WTC11 (cell line): ENCODE measurements at regions not wholly inside any gene's neighbourhood (a gene's known extent, or its start where the extent isn't known, plus 50 kb on each side); places are given as distances from the start of the nearest gene placed in this dataset.

ENCODE experiments used
- ATAC-seq: fragments of 200-7000 bp; cut with Tn5 transposase; 2 replicates; pipeline ENCODE4 v1.10.0; 2021; ENCODE audit warnings: mild to moderate bottlenecking, moderate library complexity
- CTCF ChIA-PET: fragments of 300-600 bp; sonication (Branson Sonifier 250); formaldehyde crosslinking; loops from one replicate; lab custom pipeline; 2021; ENCODE audit warnings: antibody characterized with exemption; lab: Charles Lee
- POLR2A ChIA-PET: fragments of 350-600 bp; sonication (Branson Sonifier 250); formaldehyde crosslinking; loops from one replicate; lab custom pipeline; 2021; ENCODE audit warnings: antibody characterized with exemption; lab: Charles Lee
- DNase-seq: peaks from one replicate; pipeline ENCODE4 v3.0.0; 2021; ENCODE audit warnings: low spot score
- H3K27ac Mint-ChIP-seq: 2 replicates; pipeline ENCODE4 v1.8.0; 2021; ENCODE audit warnings: mixed read lengths
- H3K27me3 Mint-ChIP-seq: 2 replicates; pipeline ENCODE4 v1.8.0; 2021; ENCODE audit warnings: low read depth, mild to moderate bottlenecking, moderate library complexity, mixed read lengths
- H3K36me3 Mint-ChIP-seq: 2 replicates; pipeline ENCODE4 v1.8.0; 2021; ENCODE audit warnings: mixed read lengths
- H3K4me1 Mint-ChIP-seq: 2 replicates; pipeline ENCODE4 v1.8.0; 2022; ENCODE audit warnings: mixed read lengths
- H3K4me3 Mint-ChIP-seq: 2 replicates; pipeline ENCODE4 v1.8.0; 2021; ENCODE audit warnings: mild to moderate bottlenecking, moderate library complexity, mixed read lengths
- H3K9me3 Mint-ChIP-seq: 2 replicates; pipeline ENCODE4 v1.8.0; 2021; ENCODE audit warnings: mixed read lengths
- ARID4B ChIP-seq: sonication (generic); formaldehyde crosslinking; IDR thresholded peaks from 2 replicates; pipeline ENCODE4 v1.8.0; 2023; ENCODE audit warnings: missing genetic modification reagents, mild to moderate bottlenecking, borderline replicate concordance
- ATF2 ChIP-seq: sonication (generic); formaldehyde crosslinking; IDR thresholded peaks from 2 replicates; pipeline ENCODE4 v1.8.1; 2022; ENCODE audit warnings: low read depth, missing genetic modification reagents, borderline replicate concordance
- E2F5 ChIP-seq: sonication (generic); formaldehyde crosslinking; IDR thresholded peaks from 2 replicates; pipeline ENCODE4 v1.8.1; 2022; ENCODE audit warnings: mild to moderate bottlenecking, moderate library complexity, missing genetic modification reagents
- ESRRA ChIP-seq: sonication (generic); formaldehyde crosslinking; IDR thresholded peaks from 2 replicates; pipeline ENCODE4 v1.8.1; 2022; ENCODE audit warnings: mild to moderate bottlenecking, missing genetic modification reagents, borderline replicate concordance
- FOXJ3 ChIP-seq: sonication (generic); formaldehyde crosslinking; IDR thresholded peaks from 2 replicates; pipeline ENCODE4 v1.9.0; 2021; ENCODE audit warnings: missing genetic modification reagents, mild to moderate bottlenecking, borderline replicate concordance
- GRHL2 ChIP-seq: fragments of 250-450 bp; sonication (Bioruptor Pico); IDR thresholded peaks from 2 replicates; pipeline ENCODE4 v1.8.0; 2022; ENCODE audit warnings: mild to moderate bottlenecking, moderate library complexity; ENCODE audit not compliant: insufficient replicate concordance, severe bottlenecking
- HMGXB4 ChIP-seq: sonication (generic); formaldehyde crosslinking; IDR thresholded peaks from 2 replicates; pipeline ENCODE4 v1.8.1; 2023; ENCODE audit warnings: mild to moderate bottlenecking, moderate library complexity, missing genetic modification reagents
- JAZF1 ChIP-seq: fragments of 250-450 bp; sonication (Bioruptor Pico); IDR thresholded peaks from 2 replicates; pipeline ENCODE4 v1.9.0; 2021; ENCODE audit warnings: moderate library complexity, mild to moderate bottlenecking, inconsistent platforms
- NFYB ChIP-seq: sonication (generic); formaldehyde crosslinking; conservative IDR thresholded peaks from 2 replicates; pipeline ENCODE4 v1.8.0; 2022; ENCODE audit warnings: low read depth, missing genetic modification reagents
- NR2C2 ChIP-seq: sonication (generic); formaldehyde crosslinking; IDR thresholded peaks from 2 replicates; pipeline ENCODE4 v1.8.0; 2022; ENCODE audit warnings: mild to moderate bottlenecking, missing genetic modification reagents
- RELA ChIP-seq: sonication (generic); formaldehyde crosslinking; IDR thresholded peaks from 2 replicates; pipeline ENCODE4 v1.8.1; 2022; ENCODE audit warnings: missing genetic modification reagents, mild to moderate bottlenecking, borderline replicate concordance
- USF2 ChIP-seq: sonication (generic); formaldehyde crosslinking; IDR thresholded peaks from 2 replicates; pipeline ENCODE4 v1.8.1; 2023; ENCODE audit warnings: mild to moderate bottlenecking, missing genetic modification reagents, moderate library complexity
- ZNF219 ChIP-seq: sonication (generic); formaldehyde crosslinking; IDR thresholded peaks from 2 replicates; pipeline ENCODE4 v1.8.0; 2023; ENCODE audit warnings: missing genetic modification reagents, mild to moderate bottlenecking, borderline replicate concordance
- ZNF281 ChIP-seq: sonication (generic); formaldehyde crosslinking; IDR thresholded peaks from 2 replicates; pipeline ENCODE4 v1.8.0; 2023; ENCODE audit warnings: mild to moderate bottlenecking, missing genetic modification reagents
- ZNF396 ChIP-seq: fragments of 250-450 bp; sonication (Bioruptor Pico); IDR thresholded peaks from 2 replicates; pipeline ENCODE4 v1.8.0; 2021; ENCODE audit warnings: mild to moderate bottlenecking, moderate library complexity, borderline replicate concordance
- ZNF532 ChIP-seq: fragments of 250-450 bp; sonication (Bioruptor Pico); IDR thresholded peaks from 2 replicates; pipeline ENCODE4 v1.9.0; 2021; ENCODE audit warnings: mild to moderate bottlenecking, borderline replicate concordance

GRCh38 chr2:19026261-19026660, 332.2 kb downstream of the OSR1 start (continued):
- TF ChIP-seq ARID4B: no peak
- TF ChIP-seq USF2: no peak
- TF ChIP-seq RELA (CRISPR knock-in tag): no peak
- TF ChIP-seq HMGXB4 (CRISPR knock-in tag): no peak
- no peak for TF ChIP-seq ZNF219
- TF ChIP-seq ZNF532: no peak
- no peak for TF ChIP-seq ZNF281 (CRISPR knock-in tag)
- TF ChIP-seq ATF2 (CRISPR knock-in tag): no peak
- TF ChIP-seq NR2C2 (CRISPR knock-in tag): no peak

- Mint-ChIP-seq H3K4me1 (peaks cover 7% of the 10 kb centered on the region), H3K36me3 (no peaks in the 10 kb centered on the region), H3K27me3 (no peaks in the 10 kb centered on the region), H3K27ac (no peak overlapping the region), H3K9me3 (no peaks in the 10 kb centered on the region), H3K4me3 (no peak overlapping the region)
- ChIA-PET POLR2A (no interaction called here), CTCF (no interaction called here)
- no peak for TF ChIP-seq ESRRA (CRISPR knock-in tag)
- TF ChIP-seq GRHL2 (CRISPR knock-in tag): no peak
- TF ChIP-seq NFYB (CRISPR knock-in tag): no peak
- TF ChIP-seq JAZF1 (CRISPR knock-in tag): no peak
- no peak for TF ChIP-seq NR2C2 (CRISPR knock-in tag)
- no peak for TF ChIP-seq E2F5 (CRISPR knock-in tag)
- TF ChIP-seq ZNF396 (CRISPR knock-in tag): no peak
- no peak for TF ChIP-seq FOXJ3 (CRISPR knock-in tag)
- DNase-seq (no peak), ATAC-seq (no peak)
These were observed 336.1 kb downstream of the OSR1 start for GRCh38 chr2:19022334-19022733.
